Panc1 (cell line): ENCODE measurements at regions not wholly inside any gene's neighbourhood (a gene's known extent, or its start where the extent isn't known, plus 50 kb on each side); places are given as distances from the start of the nearest gene placed in this dataset.

Experiments
- ATAC-seq: fragments of 200-7000 bp; cut with Tn5 transposase; 2 replicates; pipeline ENCODE4 v1.9.1; 2020; ENCODE audit warnings: mild to moderate bottlenecking, moderate library complexity
- BruUV-seq: library from RNA; stranded (reverse); fragments of 400-500 nt; replicated peaks from 2 replicates; lab custom pipeline; 2021; lab: Mats Ljungman, UMichigan
- CTCF ChIA-PET: fragments of 300-600 bp; sonication (Branson Sonifier 250); formaldehyde crosslinking; loops from one replicate; lab custom pipeline; 2022; ENCODE audit warnings: antibody characterized with exemption; lab: Charles Lee
- POLR2A ChIA-PET: fragments of 300-600 bp; sonication (Branson Sonifier 250); formaldehyde crosslinking; loops from one replicate; lab custom pipeline; 2022; ENCODE audit warnings: antibody characterized with exemption; lab: Charles Lee
- DNase-seq: peaks from one replicate; pipeline ENCODE4 v3.0.0-alpha.2; 2010; ENCODE audit warnings: low read depth, low spot score
- H3K27ac ChIP-seq: 2 replicates; pipeline ENCODE4 v1.5.1; 2011; ENCODE audit warnings: mild to moderate bottlenecking, low read length, inconsistent platforms
- H3K27me3 ChIP-seq: fragments of 200-500 bp; sonication (Bioruptor generic); 2 replicates; pipeline ENCODE4 v1.6.0; 2014; ENCODE audit warnings: low read length, inconsistent platforms; ENCODE audit not compliant: control insufficient read depth, insufficient read depth
- H3K36me3 ChIP-seq: fragments of 200-500 bp; sonication (Bioruptor generic); 2 replicates; pipeline ENCODE4 v1.5.1; 2014; ENCODE audit warnings: inconsistent platforms, mild to moderate bottlenecking, low read length, moderate library complexity; ENCODE audit not compliant: control insufficient read depth, insufficient read depth
- H3K4me1 ChIP-seq: 2 replicates; pipeline ENCODE4 v1.5.1; 2011; ENCODE audit warnings: inconsistent platforms, mild to moderate bottlenecking, low read length, moderate library complexity; ENCODE audit not compliant: control insufficient read depth, insufficient read depth
- H3K4me3 ChIP-seq, 2 experiments: 2 replicates each; pipeline ENCODE4 v1.5.1; 2011 to 2012; ENCODE audit warnings: low read depth in 2 of 2, low read length in 2 of 2, mild to moderate bottlenecking in 2 of 2, inconsistent platforms in 1 of 2, moderate library complexity in 1 of 2
- H3K9me3 ChIP-seq: fragments of 200-500 bp; sonication (Bioruptor generic); 2 replicates; pipeline ENCODE4 v1.5.1; 2014; ENCODE audit warnings: low read depth, mild to moderate bottlenecking, inconsistent platforms, low read length, moderate library complexity; ENCODE audit not compliant: control insufficient read depth, insufficient read depth
- POLR2AphosphoS5 ChIP-seq: IDR thresholded peaks from 2 replicates; pipeline ENCODE4 v1.6.1; 2012; ENCODE audit warnings: mild to moderate bottlenecking, low read depth, low read length, moderate library complexity
- SIN3A ChIP-seq: IDR thresholded peaks from 2 replicates; pipeline ENCODE4 v1.6.1; 2012; ENCODE audit warnings: low read depth, mild to moderate bottlenecking, low read length, moderate library complexity, borderline replicate concordance; ENCODE audit not compliant: insufficient read depth
- TCF7L2 ChIP-seq: IDR thresholded peaks from 2 replicates; pipeline ENCODE4 v1.6.1; 2011; ENCODE audit warnings: mild to moderate bottlenecking, low read depth, low read length, inconsistent platforms
- in situ Hi-C: cut with HindIII; loops from 2 replicates; pipeline ENCODE4 v1.10.0; 2016; ENCODE audit warnings: low sequenced_read_pairs, low pct_unique_long_range_greater_than_20kb
- intact Hi-C: fragments of 100-400 bp; cut with micrococcal nuclease; formaldehyde crosslinking; loops from one replicate; pipeline ENCODE4 v1.10.0; 2022; ENCODE audit not compliant: unreplicated experiment
- TF ChIP-seq, protein P1 (sequence below): fragments of 450-650 bp; IDR thresholded peaks from 2 replicates; pipeline ENCODE4 v1.5.1; 2017; ENCODE audit warnings: mild to moderate bottlenecking
- TF ChIP-seq, protein P2 (sequence below), 2 experiments: IDR thresholded peaks; 2 replicates each; pipeline ENCODE4 v1.6.1; 2011 to 2012; ENCODE audit warnings: low read depth in 2 of 2, control low read depth in 1 of 2, low read length in 1 of 2, mild to moderate bottlenecking in 1 of 2, moderate library complexity in 1 of 2; ENCODE audit not compliant: insufficient read depth in 1 of 2

DNA sequence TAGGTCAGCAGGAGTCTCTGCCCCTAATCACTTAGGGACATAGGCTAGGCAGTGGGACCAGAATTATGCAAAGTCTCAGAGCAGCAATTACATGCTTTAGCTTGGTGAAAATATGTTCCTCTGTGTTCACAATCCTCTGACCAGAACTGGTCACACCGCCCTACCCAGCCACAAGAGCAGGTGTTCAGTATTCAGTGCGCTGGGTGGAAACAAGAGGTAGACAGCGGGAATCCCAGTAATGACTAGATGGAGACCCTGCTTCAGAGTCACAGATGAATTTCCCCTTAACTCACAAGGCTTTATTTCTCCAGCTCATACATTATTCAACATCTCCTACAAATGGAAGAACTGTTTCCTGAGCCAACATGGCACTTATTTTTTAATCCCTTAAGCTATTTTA lies 763.7 kb upstream of the POM121L12 start:
- in situ Hi-C loops (no loop called here), intact Hi-C loops (no loop called here)
- CTCF ChIA-PET, result no interaction called here
- TF ChIP-seq TCF7L2 (no peak), POLR2AphosphoS5 (no peak), SIN3A (no peak)
- TF ChIP-seq, protein P1, sequence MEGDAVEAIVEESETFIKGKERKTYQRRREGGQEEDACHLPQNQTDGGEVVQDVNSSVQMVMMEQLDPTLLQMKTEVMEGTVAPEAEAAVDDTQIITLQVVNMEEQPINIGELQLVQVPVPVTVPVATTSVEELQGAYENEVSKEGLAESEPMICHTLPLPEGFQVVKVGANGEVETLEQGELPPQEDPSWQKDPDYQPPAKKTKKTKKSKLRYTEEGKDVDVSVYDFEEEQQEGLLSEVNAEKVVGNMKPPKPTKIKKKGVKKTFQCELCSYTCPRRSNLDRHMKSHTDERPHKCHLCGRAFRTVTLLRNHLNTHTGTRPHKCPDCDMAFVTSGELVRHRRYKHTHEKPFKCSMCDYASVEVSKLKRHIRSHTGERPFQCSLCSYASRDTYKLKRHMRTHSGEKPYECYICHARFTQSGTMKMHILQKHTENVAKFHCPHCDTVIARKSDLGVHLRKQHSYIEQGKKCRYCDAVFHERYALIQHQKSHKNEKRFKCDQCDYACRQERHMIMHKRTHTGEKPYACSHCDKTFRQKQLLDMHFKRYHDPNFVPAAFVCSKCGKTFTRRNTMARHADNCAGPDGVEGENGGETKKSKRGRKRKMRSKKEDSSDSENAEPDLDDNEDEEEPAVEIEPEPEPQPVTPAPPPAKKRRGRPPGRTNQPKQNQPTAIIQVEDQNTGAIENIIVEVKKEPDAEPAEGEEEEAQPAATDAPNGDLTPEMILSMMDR, result no peak
- TF ChIP-seq, protein P2, sequence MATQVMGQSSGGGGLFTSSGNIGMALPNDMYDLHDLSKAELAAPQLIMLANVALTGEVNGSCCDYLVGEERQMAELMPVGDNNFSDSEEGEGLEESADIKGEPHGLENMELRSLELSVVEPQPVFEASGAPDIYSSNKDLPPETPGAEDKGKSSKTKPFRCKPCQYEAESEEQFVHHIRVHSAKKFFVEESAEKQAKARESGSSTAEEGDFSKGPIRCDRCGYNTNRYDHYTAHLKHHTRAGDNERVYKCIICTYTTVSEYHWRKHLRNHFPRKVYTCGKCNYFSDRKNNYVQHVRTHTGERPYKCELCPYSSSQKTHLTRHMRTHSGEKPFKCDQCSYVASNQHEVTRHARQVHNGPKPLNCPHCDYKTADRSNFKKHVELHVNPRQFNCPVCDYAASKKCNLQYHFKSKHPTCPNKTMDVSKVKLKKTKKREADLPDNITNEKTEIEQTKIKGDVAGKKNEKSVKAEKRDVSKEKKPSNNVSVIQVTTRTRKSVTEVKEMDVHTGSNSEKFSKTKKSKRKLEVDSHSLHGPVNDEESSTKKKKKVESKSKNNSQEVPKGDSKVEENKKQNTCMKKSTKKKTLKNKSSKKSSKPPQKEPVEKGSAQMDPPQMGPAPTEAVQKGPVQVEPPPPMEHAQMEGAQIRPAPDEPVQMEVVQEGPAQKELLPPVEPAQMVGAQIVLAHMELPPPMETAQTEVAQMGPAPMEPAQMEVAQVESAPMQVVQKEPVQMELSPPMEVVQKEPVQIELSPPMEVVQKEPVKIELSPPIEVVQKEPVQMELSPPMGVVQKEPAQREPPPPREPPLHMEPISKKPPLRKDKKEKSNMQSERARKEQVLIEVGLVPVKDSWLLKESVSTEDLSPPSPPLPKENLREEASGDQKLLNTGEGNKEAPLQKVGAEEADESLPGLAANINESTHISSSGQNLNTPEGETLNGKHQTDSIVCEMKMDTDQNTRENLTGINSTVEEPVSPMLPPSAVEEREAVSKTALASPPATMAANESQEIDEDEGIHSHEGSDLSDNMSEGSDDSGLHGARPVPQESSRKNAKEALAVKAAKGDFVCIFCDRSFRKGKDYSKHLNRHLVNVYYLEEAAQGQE (IDR thresholded peaks at IDR 0.05; ENCODE audit: insufficient read depth in 1 of 2, low read depth in 2 of 2, low read length in 1 of 2), result no peak
- Histone ChIP-seq H3K4me3 (no peak overlapping the region), H3K9me3 (no peaks in the 10 kb centered on the region), H3K36me3 (no peaks in the 10 kb centered on the region), H3K4me1 (no peaks in the 10 kb centered on the region), H3K27ac (no peak overlapping the region), H3K27me3 (no peaks in the 10 kb centered on the region)
- POLR2A ChIA-PET, result no interaction called here
- BruUV-seq, result no TSS peak
- ATAC-seq (no peak), DNase-seq (no peak)

DNA sequence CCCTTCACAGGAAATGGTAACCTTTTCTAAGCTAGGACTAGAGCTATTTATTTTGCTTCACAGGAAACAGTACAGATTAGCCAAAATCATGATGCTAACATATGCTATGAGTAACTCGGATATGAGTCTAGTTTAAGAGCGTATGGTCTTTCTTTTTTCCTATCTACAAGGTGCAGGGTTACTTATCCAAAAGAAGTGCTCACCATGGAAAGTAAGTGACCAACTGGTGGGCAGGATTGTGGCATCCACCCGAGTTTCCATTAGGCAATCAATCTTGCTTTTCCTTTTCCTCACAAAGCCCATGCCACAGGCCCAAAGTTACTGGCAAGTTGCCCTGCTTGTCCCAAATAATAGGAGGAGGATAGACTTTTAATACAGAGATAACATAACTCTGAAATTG lies 765.1 kb upstream of the POM121L12 start:
- H3K36me3 ChIP-seq, result no peaks in the 10 kb centered on the region
- POLR2A ChIA-PET, result no interaction called here
- intact Hi-C loops, result no loop called here
- CTCF ChIA-PET, result interaction anchor here (0.6 kb wide), 1 partner anchor 43 kb away, joined by 4 read pairs; no protein-coding TSS in a partner anchor
- H3K27ac ChIP-seq, result no peak overlapping the region
- BruUV-seq, result no TSS peak
- TF ChIP-seq, protein P2 (IDR thresholded peaks at IDR 0.05; ENCODE audit: insufficient read depth in 1 of 2, low read depth in 2 of 2, low read length in 1 of 2), result no peak
- no peak for TF ChIP-seq POLR2AphosphoS5
- TF ChIP-seq, protein P1, result no peak
- TF ChIP-seq SIN3A, result no peak
- no peak for TF ChIP-seq TCF7L2
- no peak overlapping the region for H3K4me3 ChIP-seq
- no peak for ATAC-seq
- in situ Hi-C loops, result no loop called here
- no peak for DNase-seq
- H3K27me3 ChIP-seq, result no peaks in the 10 kb centered on the region
- H3K9me3 ChIP-seq, result no peaks in the 10 kb centered on the region
- H3K4me1 ChIP-seq, result no peaks in the 10 kb centered on the region
